Panc1 (cell line): ENCODE measurements at regions not wholly inside any gene's neighbourhood (a gene's known extent, or its start where the extent isn't known, plus 50 kb on each side); places are given as distances from the start of the nearest gene placed in this dataset.

ENCODE experiments used
- ATAC-seq: fragments of 200-7000 bp; cut with Tn5 transposase; 2 replicates; pipeline ENCODE4 v1.9.1; 2020; ENCODE audit warnings: mild to moderate bottlenecking, moderate library complexity
- BruUV-seq: library from RNA; stranded (reverse); fragments of 400-500 nt; replicated peaks from 2 replicates; lab custom pipeline; 2021; lab: Mats Ljungman, UMichigan
- CTCF ChIA-PET: fragments of 300-600 bp; sonication (Branson Sonifier 250); formaldehyde crosslinking; loops from one replicate; lab custom pipeline; 2022; ENCODE audit warnings: antibody characterized with exemption; lab: Charles Lee
- POLR2A ChIA-PET: fragments of 300-600 bp; sonication (Branson Sonifier 250); formaldehyde crosslinking; loops from one replicate; lab custom pipeline; 2022; ENCODE audit warnings: antibody characterized with exemption; lab: Charles Lee
- DNase-seq: peaks from one replicate; pipeline ENCODE4 v3.0.0-alpha.2; 2010; ENCODE audit warnings: low read depth, low spot score
- H3K27ac ChIP-seq: 2 replicates; pipeline ENCODE4 v1.5.1; 2011; ENCODE audit warnings: mild to moderate bottlenecking, low read length, inconsistent platforms
- H3K27me3 ChIP-seq: fragments of 200-500 bp; sonication (Bioruptor generic); 2 replicates; pipeline ENCODE4 v1.6.0; 2014; ENCODE audit warnings: low read length, inconsistent platforms; ENCODE audit not compliant: control insufficient read depth, insufficient read depth
- H3K36me3 ChIP-seq: fragments of 200-500 bp; sonication (Bioruptor generic); 2 replicates; pipeline ENCODE4 v1.5.1; 2014; ENCODE audit warnings: inconsistent platforms, mild to moderate bottlenecking, low read length, moderate library complexity; ENCODE audit not compliant: control insufficient read depth, insufficient read depth
- H3K4me1 ChIP-seq: 2 replicates; pipeline ENCODE4 v1.5.1; 2011; ENCODE audit warnings: inconsistent platforms, mild to moderate bottlenecking, low read length, moderate library complexity; ENCODE audit not compliant: control insufficient read depth, insufficient read depth
- H3K4me3 ChIP-seq, 2 experiments: 2 replicates each; pipeline ENCODE4 v1.5.1; 2011 to 2012; ENCODE audit warnings: low read depth in 2 of 2, low read length in 2 of 2, mild to moderate bottlenecking in 2 of 2, inconsistent platforms in 1 of 2, moderate library complexity in 1 of 2
- H3K9me3 ChIP-seq: fragments of 200-500 bp; sonication (Bioruptor generic); 2 replicates; pipeline ENCODE4 v1.5.1; 2014; ENCODE audit warnings: low read depth, mild to moderate bottlenecking, inconsistent platforms, low read length, moderate library complexity; ENCODE audit not compliant: control insufficient read depth, insufficient read depth
- POLR2AphosphoS5 ChIP-seq: IDR thresholded peaks from 2 replicates; pipeline ENCODE4 v1.6.1; 2012; ENCODE audit warnings: mild to moderate bottlenecking, low read depth, low read length, moderate library complexity
- SIN3A ChIP-seq: IDR thresholded peaks from 2 replicates; pipeline ENCODE4 v1.6.1; 2012; ENCODE audit warnings: low read depth, mild to moderate bottlenecking, low read length, moderate library complexity, borderline replicate concordance; ENCODE audit not compliant: insufficient read depth
- TCF7L2 ChIP-seq: IDR thresholded peaks from 2 replicates; pipeline ENCODE4 v1.6.1; 2011; ENCODE audit warnings: mild to moderate bottlenecking, low read depth, low read length, inconsistent platforms
- in situ Hi-C: cut with HindIII; loops from 2 replicates; pipeline ENCODE4 v1.10.0; 2016; ENCODE audit warnings: low sequenced_read_pairs, low pct_unique_long_range_greater_than_20kb
- intact Hi-C: fragments of 100-400 bp; cut with micrococcal nuclease; formaldehyde crosslinking; loops from one replicate; pipeline ENCODE4 v1.10.0; 2022; ENCODE audit not compliant: unreplicated experiment
- TF ChIP-seq, protein P1 (sequence below): fragments of 450-650 bp; IDR thresholded peaks from 2 replicates; pipeline ENCODE4 v1.5.1; 2017; ENCODE audit warnings: mild to moderate bottlenecking
- TF ChIP-seq, protein P2 (sequence below), 2 experiments: IDR thresholded peaks; 2 replicates each; pipeline ENCODE4 v1.6.1; 2011 to 2012; ENCODE audit warnings: low read depth in 2 of 2, control low read depth in 1 of 2, low read length in 1 of 2, mild to moderate bottlenecking in 1 of 2, moderate library complexity in 1 of 2; ENCODE audit not compliant: insufficient read depth in 1 of 2

DNA sequence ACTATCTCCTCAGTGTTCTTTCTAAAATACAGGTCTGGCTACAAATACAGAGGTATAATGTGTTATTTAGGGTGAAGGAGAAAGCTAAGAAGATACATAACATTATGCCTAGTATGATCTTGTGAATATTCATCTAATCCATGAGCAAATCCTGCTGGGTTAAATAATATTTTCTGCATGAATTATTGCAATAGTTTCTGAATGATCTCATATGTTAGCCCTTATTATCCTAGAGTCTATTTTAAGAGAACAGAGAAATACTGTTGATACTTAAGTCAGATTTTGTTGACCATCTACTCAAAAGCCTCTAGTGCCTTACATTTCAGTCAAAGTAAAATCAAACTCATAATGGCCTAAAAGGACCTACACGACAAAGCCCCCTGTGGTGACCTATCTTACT lies 382.3 kb downstream of the FIGN start:
- intact Hi-C loops: no loop called here
- H3K4me1 ChIP-seq: peaks cover 15% of the 10 kb centered on the region
- no peak for ATAC-seq
- H3K4me3 ChIP-seq: no peak overlapping the region
- no peaks in the 10 kb centered on the region; the same call in 1 of the 2 replicates for H3K36me3 ChIP-seq
- in situ Hi-C loops: no loop called here
- no peaks in the 10 kb centered on the region; the same call in 1 of the 2 replicates for H3K9me3 ChIP-seq
- H3K27ac ChIP-seq: peak overlapping the region; percentile 100; the same call in 1 of the 2 replicates
- no peaks in the 10 kb centered on the region for H3K27me3 ChIP-seq
- TF ChIP-seq, protein P1, sequence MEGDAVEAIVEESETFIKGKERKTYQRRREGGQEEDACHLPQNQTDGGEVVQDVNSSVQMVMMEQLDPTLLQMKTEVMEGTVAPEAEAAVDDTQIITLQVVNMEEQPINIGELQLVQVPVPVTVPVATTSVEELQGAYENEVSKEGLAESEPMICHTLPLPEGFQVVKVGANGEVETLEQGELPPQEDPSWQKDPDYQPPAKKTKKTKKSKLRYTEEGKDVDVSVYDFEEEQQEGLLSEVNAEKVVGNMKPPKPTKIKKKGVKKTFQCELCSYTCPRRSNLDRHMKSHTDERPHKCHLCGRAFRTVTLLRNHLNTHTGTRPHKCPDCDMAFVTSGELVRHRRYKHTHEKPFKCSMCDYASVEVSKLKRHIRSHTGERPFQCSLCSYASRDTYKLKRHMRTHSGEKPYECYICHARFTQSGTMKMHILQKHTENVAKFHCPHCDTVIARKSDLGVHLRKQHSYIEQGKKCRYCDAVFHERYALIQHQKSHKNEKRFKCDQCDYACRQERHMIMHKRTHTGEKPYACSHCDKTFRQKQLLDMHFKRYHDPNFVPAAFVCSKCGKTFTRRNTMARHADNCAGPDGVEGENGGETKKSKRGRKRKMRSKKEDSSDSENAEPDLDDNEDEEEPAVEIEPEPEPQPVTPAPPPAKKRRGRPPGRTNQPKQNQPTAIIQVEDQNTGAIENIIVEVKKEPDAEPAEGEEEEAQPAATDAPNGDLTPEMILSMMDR: no peak
- TF ChIP-seq SIN3A: no peak
- TF ChIP-seq, protein P2, sequence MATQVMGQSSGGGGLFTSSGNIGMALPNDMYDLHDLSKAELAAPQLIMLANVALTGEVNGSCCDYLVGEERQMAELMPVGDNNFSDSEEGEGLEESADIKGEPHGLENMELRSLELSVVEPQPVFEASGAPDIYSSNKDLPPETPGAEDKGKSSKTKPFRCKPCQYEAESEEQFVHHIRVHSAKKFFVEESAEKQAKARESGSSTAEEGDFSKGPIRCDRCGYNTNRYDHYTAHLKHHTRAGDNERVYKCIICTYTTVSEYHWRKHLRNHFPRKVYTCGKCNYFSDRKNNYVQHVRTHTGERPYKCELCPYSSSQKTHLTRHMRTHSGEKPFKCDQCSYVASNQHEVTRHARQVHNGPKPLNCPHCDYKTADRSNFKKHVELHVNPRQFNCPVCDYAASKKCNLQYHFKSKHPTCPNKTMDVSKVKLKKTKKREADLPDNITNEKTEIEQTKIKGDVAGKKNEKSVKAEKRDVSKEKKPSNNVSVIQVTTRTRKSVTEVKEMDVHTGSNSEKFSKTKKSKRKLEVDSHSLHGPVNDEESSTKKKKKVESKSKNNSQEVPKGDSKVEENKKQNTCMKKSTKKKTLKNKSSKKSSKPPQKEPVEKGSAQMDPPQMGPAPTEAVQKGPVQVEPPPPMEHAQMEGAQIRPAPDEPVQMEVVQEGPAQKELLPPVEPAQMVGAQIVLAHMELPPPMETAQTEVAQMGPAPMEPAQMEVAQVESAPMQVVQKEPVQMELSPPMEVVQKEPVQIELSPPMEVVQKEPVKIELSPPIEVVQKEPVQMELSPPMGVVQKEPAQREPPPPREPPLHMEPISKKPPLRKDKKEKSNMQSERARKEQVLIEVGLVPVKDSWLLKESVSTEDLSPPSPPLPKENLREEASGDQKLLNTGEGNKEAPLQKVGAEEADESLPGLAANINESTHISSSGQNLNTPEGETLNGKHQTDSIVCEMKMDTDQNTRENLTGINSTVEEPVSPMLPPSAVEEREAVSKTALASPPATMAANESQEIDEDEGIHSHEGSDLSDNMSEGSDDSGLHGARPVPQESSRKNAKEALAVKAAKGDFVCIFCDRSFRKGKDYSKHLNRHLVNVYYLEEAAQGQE (IDR thresholded peaks at IDR 0.05; ENCODE audit: insufficient read depth in 1 of 2, low read depth in 2 of 2, low read length in 1 of 2): no peak
- no peak for TF ChIP-seq TCF7L2
- no peak for TF ChIP-seq POLR2AphosphoS5
- ChIA-PET CTCF (no interaction called here), POLR2A (no interaction called here)
- no peak for DNase-seq
- BruUV-seq: no TSS peak

DNA sequence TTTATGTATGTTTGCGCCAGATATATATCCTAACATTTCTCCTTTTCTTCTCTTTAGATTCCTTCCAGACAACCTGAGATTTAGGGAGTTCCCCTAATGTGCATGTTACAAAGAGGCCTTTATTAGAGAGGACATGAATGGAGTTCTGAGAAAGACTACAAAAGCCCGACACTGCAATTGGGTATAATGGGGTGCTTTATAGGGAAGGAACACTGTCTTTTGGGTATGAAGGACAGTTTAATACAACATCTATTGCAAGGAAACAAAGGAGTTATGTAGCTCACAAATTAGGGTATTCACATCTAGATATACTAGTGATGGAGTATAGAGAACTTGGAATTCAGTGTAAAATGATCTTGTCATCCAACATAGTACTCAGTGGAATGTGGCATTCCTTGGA lies 383.8 kb downstream of the FIGN start:
- Histone ChIP-seq H3K9me3 (no peaks in the 10 kb centered on the region; the same call in 1 of the 2 replicates), H3K4me1 (peaks cover 25% of the 10 kb centered on the region), H3K27me3 (no peaks in the 10 kb centered on the region), H3K4me3 (no peak overlapping the region), H3K27ac (peak overlapping the region; percentile 100), H3K36me3 (no peaks in the 10 kb centered on the region; the same call in 1 of the 2 replicates)
- BruUV-seq: no TSS peak
- ATAC-seq: no peak
- POLR2A ChIA-PET: interaction anchor here (0.7 kb wide), 1 partner anchor 136 kb away, joined by 11 read pairs; no protein-coding TSS in a partner anchor
- intact Hi-C loops (no loop called here), in situ Hi-C loops (no loop called here)
- CTCF ChIA-PET: no interaction called here
- no peak for DNase-seq
- TF ChIP-seq, protein P1: no peak
